Astrocyte (in vitro differentiated cells and primary cell): ENCODE measurements at regions not wholly inside any gene's neighbourhood (a gene's known extent, or its start where the extent isn't known, plus 50 kb on each side); places are given as distances from the start of the nearest gene placed in this dataset.

ENCODE experiments used
- DNase-seq: peaks from one replicate; pipeline ENCODE4 v3.0.0-alpha.2; 2010; ENCODE audit warnings: low read depth
- FAIRE-seq: peaks from 2 replicates; lab custom pipeline; 2011; peaks lifted over from hg19 to GRCh38; lab: Jason Lieb, UNC
- H2AFZ ChIP-seq: 2 replicates; pipeline ENCODE4 v1.6.0; 2012; ENCODE audit warnings: low read depth, low read length, inconsistent platforms
- H3K27ac ChIP-seq: 2 replicates; pipeline ENCODE4 v1.5.1; 2011; ENCODE audit warnings: low read depth, low read length, inconsistent platforms
- H3K27me3 ChIP-seq: 2 replicates; pipeline ENCODE4 v1.6.0; 2011; ENCODE audit warnings: low read length, inconsistent platforms; ENCODE audit not compliant: insufficient read depth
- H3K36me3 ChIP-seq: 2 replicates; pipeline ENCODE4 v1.5.1; 2011; ENCODE audit warnings: low read length, inconsistent platforms; ENCODE audit not compliant: insufficient read depth
- H3K4me1 ChIP-seq: 2 replicates; pipeline ENCODE4 v1.5.1; 2011; ENCODE audit warnings: low read length, inconsistent platforms; ENCODE audit not compliant: insufficient read depth
- H3K4me2 ChIP-seq: 2 replicates; pipeline ENCODE4 v1.6.0; 2012; ENCODE audit warnings: low read length, inconsistent platforms
- H3K4me3 ChIP-seq: 2 replicates; pipeline ENCODE4 v1.5.1; 2011; ENCODE audit warnings: low read depth, mild to moderate bottlenecking, low read length, inconsistent platforms; ENCODE audit not compliant: insufficient read depth
- H3K79me2 ChIP-seq: 2 replicates; pipeline ENCODE4 v1.6.0; 2012; ENCODE audit warnings: mild to moderate bottlenecking, low read length, inconsistent platforms; ENCODE audit not compliant: insufficient read depth
- H3K9ac ChIP-seq: 2 replicates; pipeline ENCODE4 v1.6.0; 2012; ENCODE audit warnings: mild to moderate bottlenecking, low read length, inconsistent platforms
- H3K9me3 ChIP-seq: 2 replicates; pipeline ENCODE4 v1.5.1; 2012; ENCODE audit warnings: low read depth, mild to moderate bottlenecking, low read length, inconsistent platforms; ENCODE audit not compliant: insufficient read depth
- H4K20me1 ChIP-seq: 2 replicates; pipeline ENCODE4 v1.6.0; 2012; ENCODE audit warnings: low read length, inconsistent platforms; ENCODE audit not compliant: insufficient read depth
- H3K27ac Mint-ChIP-seq: one replicate; pipeline ENCODE4 v1.8.0; 2021; ENCODE audit warnings: mild to moderate bottlenecking, mixed read lengths; ENCODE audit not compliant: unreplicated experiment
- H3K27me3 Mint-ChIP-seq: one replicate; pipeline ENCODE4 v1.8.0; 2021; ENCODE audit warnings: low read depth, mixed read lengths; ENCODE audit not compliant: unreplicated experiment
- H3K36me3 Mint-ChIP-seq: one replicate; pipeline ENCODE4 v1.8.0; 2021; ENCODE audit warnings: low read depth, mixed read lengths; ENCODE audit not compliant: unreplicated experiment
- H3K4me1 Mint-ChIP-seq: one replicate; pipeline ENCODE4 v1.8.0; 2021; ENCODE audit warnings: low read depth, mixed read lengths; ENCODE audit not compliant: unreplicated experiment
- H3K4me3 Mint-ChIP-seq: one replicate; pipeline ENCODE4 v1.8.0; 2021; ENCODE audit warnings: mild to moderate bottlenecking, moderate library complexity, mixed read lengths; ENCODE audit not compliant: unreplicated experiment
- H3K9me3 Mint-ChIP-seq: one replicate; pipeline ENCODE4 v1.8.0; 2021; ENCODE audit warnings: mild to moderate bottlenecking, mixed read lengths; ENCODE audit not compliant: unreplicated experiment
- EZH2 ChIP-seq: IDR thresholded peaks from 2 replicates; pipeline ENCODE4 v1.6.1; 2012; ENCODE audit warnings: mild to moderate bottlenecking, low read length, inconsistent platforms; ENCODE audit not compliant: insufficient read depth
- TF ChIP-seq, protein P1 (sequence below): IDR thresholded peaks from 2 replicates; pipeline ENCODE4 v1.5.1; 2011; ENCODE audit warnings: low read depth, mild to moderate bottlenecking, inconsistent platforms, low read length, moderate library complexity; ENCODE audit not compliant: insufficient read depth

- peaks cover 2% of the 10 kb centered on the region for H3K9me3 Mint-ChIP-seq
- Histone ChIP-seq H3K9ac (no peak overlapping the region), H3K79me2 (no peaks in the 10 kb centered on the region), H4K20me1 (no peaks in the 10 kb centered on the region), H3K36me3 (no peaks in the 10 kb centered on the region), H3K4me1 (no peaks in the 10 kb centered on the region), H3K27ac (no peak overlapping the region), H2AFZ (no peak overlapping the region), H3K4me2 (no peak overlapping the region), H3K9me3 (no peaks in the 10 kb centered on the region), H3K4me3 (no peak overlapping the region), H3K27me3 (no peaks in the 10 kb centered on the region)
- peaks cover 8% of the 10 kb centered on the region for H3K4me1 Mint-ChIP-seq
- no peak for DNase-seq
- no peak overlapping the region for H3K4me3 Mint-ChIP-seq
- TF ChIP-seq EZH2 = no peak
- TF ChIP-seq, protein P1, sequence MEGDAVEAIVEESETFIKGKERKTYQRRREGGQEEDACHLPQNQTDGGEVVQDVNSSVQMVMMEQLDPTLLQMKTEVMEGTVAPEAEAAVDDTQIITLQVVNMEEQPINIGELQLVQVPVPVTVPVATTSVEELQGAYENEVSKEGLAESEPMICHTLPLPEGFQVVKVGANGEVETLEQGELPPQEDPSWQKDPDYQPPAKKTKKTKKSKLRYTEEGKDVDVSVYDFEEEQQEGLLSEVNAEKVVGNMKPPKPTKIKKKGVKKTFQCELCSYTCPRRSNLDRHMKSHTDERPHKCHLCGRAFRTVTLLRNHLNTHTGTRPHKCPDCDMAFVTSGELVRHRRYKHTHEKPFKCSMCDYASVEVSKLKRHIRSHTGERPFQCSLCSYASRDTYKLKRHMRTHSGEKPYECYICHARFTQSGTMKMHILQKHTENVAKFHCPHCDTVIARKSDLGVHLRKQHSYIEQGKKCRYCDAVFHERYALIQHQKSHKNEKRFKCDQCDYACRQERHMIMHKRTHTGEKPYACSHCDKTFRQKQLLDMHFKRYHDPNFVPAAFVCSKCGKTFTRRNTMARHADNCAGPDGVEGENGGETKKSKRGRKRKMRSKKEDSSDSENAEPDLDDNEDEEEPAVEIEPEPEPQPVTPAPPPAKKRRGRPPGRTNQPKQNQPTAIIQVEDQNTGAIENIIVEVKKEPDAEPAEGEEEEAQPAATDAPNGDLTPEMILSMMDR = no peak
- H3K27ac Mint-ChIP-seq = no peak overlapping the region
- FAIRE-seq = no peak
- H3K36me3 Mint-ChIP-seq = no peaks in the 10 kb centered on the region
- H3K27me3 Mint-ChIP-seq = peaks cover 14% of the 10 kb centered on the region
Measured at GRCh38 chr18:77339093-77339492, 89.4 kb downstream of the GALR1 start.

DNA sequence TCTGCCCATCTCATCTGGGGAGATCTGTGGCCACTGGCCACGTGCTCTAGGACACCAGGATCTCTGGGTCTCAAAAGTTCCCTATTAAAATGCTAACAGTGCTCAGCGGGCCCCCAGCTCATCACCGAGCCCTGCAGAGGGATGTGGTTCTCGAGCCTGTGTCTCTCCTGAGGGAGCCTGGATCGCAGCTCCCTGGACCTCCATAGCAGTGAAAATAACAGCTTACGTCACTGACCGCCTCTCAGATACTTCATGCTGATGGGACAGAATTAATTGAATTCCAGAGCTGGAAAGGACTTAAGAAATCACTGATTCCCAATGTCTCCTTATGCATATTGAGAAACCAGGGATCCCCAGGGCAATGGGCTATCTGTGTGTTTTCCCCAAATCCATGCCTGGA is 90.0 kb downstream of the GALR1 start:
- TF ChIP-seq, protein P1 = no peak
- TF ChIP-seq EZH2 = no peak
- peaks cover 10% of the 10 kb centered on the region for H3K4me1 Mint-ChIP-seq
- H3K27ac ChIP-seq = no peak overlapping the region
- no peaks in the 10 kb centered on the region for H3K79me2 ChIP-seq
- H3K4me2 ChIP-seq = no peak overlapping the region
- DNase-seq = no peak
- H3K4me3 ChIP-seq = no peak overlapping the region
- no peak for FAIRE-seq
- H4K20me1 ChIP-seq = no peaks in the 10 kb centered on the region
- H2AFZ ChIP-seq = no peak overlapping the region
- no peak overlapping the region for H3K27ac Mint-ChIP-seq
- no peaks in the 10 kb centered on the region for H3K27me3 ChIP-seq
- no peak overlapping the region for H3K4me3 Mint-ChIP-seq
- H3K9ac ChIP-seq = no peak overlapping the region
- H3K36me3 Mint-ChIP-seq = no peaks in the 10 kb centered on the region
- H3K9me3 ChIP-seq = no peaks in the 10 kb centered on the region
- no peaks in the 10 kb centered on the region for H3K36me3 ChIP-seq
- H3K27me3 Mint-ChIP-seq = peaks cover 14% of the 10 kb centered on the region
- no peaks in the 10 kb centered on the region for H3K4me1 ChIP-seq
- peaks cover 2% of the 10 kb centered on the region for H3K9me3 Mint-ChIP-seq

GRCh38 chr18:77340815-77341214 is 91.2 kb downstream of the GALR1 start:
- Mint-ChIP-seq H3K4me3 (no peak overlapping the region), H3K27me3 (peaks cover 14% of the 10 kb centered on the region), H3K27ac (no peak overlapping the region), H3K4me1 (peaks cover 14% of the 10 kb centered on the region), H3K36me3 (no peaks in the 10 kb centered on the region), H3K9me3 (peaks cover 2% of the 10 kb centered on the region)
- H3K9me3 ChIP-seq = no peaks in the 10 kb centered on the region
- DNase-seq = no peak
- H3K36me3 ChIP-seq = no peaks in the 10 kb centered on the region
- no peaks in the 10 kb centered on the region for H3K27me3 ChIP-seq
- no peak overlapping the region for H3K9ac ChIP-seq
- no peaks in the 10 kb centered on the region for H3K4me1 ChIP-seq
- H3K79me2 ChIP-seq = no peaks in the 10 kb centered on the region
- no peak overlapping the region for H3K27ac ChIP-seq
- H3K4me3 ChIP-seq = no peak overlapping the region
- H2AFZ ChIP-seq = no peak overlapping the region
- no peaks in the 10 kb centered on the region for H4K20me1 ChIP-seq
- no peak for FAIRE-seq
- H3K4me2 ChIP-seq = no peak overlapping the region
- no peak for TF ChIP-seq EZH2
- TF ChIP-seq, protein P1 = no peak
